ENCODE measurements at regions not wholly inside any gene's neighbourhood (a gene's known extent, or its start where the extent isn't known, plus 50 kb on each side); places are given as distances from the start of the nearest gene placed in this dataset.

- no peak for TF ChIP-seq POLR2A (IDR thresholded peaks at IDR 0.05)
- TF ChIP-seq, protein P1, sequence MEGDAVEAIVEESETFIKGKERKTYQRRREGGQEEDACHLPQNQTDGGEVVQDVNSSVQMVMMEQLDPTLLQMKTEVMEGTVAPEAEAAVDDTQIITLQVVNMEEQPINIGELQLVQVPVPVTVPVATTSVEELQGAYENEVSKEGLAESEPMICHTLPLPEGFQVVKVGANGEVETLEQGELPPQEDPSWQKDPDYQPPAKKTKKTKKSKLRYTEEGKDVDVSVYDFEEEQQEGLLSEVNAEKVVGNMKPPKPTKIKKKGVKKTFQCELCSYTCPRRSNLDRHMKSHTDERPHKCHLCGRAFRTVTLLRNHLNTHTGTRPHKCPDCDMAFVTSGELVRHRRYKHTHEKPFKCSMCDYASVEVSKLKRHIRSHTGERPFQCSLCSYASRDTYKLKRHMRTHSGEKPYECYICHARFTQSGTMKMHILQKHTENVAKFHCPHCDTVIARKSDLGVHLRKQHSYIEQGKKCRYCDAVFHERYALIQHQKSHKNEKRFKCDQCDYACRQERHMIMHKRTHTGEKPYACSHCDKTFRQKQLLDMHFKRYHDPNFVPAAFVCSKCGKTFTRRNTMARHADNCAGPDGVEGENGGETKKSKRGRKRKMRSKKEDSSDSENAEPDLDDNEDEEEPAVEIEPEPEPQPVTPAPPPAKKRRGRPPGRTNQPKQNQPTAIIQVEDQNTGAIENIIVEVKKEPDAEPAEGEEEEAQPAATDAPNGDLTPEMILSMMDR (IDR thresholded peaks at IDR 0.05), result no peak
Measured at GRCh38 chr5:174945853-174946252, 221.5 kb downstream of the MSX2 start.

Data from sigmoid colon (tissue), 3 donors.